RKO (cell line): ENCODE measurements at regions not wholly inside any gene's neighbourhood (a gene's known extent, or its start where the extent isn't known, plus 50 kb on each side); places are given as distances from the start of the nearest gene placed in this dataset.

ENCODE experiments used
- DNase-seq: peaks from one replicate; pipeline ENCODE4 v3.0.0-alpha.2; 2016; ENCODE audit warnings: low spot score

DNA sequence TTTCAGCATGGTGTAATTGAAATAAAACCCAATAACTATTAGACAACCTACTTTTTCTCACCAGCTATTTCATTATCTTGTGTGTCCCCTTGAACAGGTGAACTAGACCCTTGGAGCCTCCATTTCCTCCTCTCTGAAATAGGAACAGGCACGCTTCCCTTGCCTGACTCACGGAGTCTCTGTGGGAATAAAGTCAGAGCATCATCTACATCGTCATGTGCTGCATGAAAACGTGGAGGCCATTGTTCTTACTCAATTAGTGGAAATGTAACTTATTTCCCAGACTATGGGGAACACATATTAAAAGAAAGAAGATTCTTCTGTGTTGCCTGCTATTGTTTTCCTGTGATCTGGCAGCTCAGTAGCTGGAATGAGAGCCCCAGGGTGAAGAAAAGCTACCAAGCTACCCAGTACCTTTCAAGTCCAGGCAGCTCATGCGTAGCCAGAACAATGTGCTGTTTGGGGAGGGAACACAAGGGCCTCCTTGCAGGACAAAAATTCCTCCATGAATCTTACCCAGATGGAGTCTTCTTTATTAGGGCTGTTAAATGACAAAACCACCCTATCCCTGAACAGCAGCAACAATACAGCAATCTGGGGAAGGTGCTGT lies 59.8 kb downstream of the SOX11 start:
- no peak for DNase-seq

DNA sequence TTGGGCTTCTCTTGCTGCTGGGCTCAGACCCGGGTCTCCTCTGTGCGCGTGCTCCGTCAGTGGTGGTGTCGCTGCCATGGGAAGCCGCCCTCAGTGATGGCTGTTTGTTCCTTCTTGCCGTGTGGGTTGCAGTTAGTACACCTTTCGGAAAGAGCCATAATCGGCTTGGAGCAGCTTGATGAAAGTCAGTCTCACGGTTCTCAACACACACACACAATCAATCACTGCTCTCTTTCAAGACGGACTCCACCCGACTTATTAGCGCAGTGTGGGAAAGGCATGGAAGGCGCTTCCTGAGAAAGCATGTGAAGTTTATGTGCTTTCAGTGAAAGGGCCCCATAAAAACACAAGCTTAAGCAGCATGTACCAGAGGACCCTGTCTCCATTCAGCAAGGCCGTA lies 64.1 kb downstream of the SOX11 start:
- DNase-seq: no peak

- DNase-seq: no peak
These were observed 66.2 kb downstream of the SOX11 start for GRCh38 chr2:5758346-5758745.

- no peak for DNase-seq
These were observed 67.8 kb downstream of the SOX11 start for GRCh38 chr2:5759949-5760348.

DNA sequence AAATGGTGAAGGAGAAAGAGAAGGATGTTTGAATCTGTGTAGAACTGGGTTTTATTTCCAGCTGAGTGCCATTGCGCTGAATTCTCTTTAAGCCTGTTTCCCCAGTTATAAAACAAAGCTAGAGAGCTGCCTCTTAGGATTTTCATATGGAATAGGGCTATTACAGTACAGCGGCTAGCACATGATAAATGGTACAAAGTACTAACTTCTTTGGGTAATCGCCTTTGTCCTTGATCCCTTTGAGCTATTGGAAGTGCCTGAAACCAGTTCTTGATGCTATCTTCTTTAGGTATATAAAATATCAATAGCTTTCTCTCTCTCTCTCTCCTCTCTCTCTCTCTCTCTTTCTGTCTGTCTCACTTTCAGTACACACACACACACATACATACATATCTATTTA lies 71.3 kb downstream of the SOX11 start:
- no peak for DNase-seq

DNA sequence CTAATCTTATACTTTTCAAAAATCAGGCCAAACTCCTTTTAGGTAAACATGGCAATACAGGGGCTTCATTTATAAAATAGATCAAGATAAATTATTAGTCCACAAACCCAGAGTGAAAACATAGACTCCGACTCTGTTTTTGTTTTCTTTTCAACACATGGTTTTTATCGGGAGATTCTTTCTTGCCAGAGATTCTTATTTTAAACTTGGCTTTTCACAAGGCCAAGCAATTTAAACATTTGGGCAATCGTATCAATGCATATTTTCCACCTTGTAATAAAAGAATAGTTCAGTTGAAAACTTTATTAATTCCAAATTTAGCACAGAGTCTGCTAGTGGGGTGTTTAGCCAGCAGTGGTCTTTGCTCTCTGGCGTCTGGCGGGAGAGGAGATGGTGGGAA lies 71.9 kb downstream of the SOX11 start:
- no peak for DNase-seq

DNA sequence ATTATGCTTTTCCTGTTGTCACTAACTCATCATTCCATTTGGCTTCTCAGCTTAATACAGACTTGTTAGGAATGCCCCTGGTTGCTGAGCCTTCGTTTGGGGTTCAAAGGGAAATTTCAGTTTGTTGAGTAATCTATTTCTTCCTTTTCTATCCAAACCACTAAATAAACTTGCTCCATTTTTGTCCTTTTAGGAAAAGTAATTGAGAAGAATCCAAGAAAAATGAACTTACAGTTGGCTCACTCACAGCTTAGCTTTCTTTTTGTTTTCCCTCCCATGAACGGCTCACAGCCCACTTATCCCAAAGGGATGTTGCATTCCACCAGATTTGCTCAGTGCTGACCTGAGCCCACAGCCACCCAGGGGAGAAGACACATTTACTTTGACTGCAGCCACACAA lies 73.9 kb downstream of the SOX11 start:
- no peak for DNase-seq

DNA sequence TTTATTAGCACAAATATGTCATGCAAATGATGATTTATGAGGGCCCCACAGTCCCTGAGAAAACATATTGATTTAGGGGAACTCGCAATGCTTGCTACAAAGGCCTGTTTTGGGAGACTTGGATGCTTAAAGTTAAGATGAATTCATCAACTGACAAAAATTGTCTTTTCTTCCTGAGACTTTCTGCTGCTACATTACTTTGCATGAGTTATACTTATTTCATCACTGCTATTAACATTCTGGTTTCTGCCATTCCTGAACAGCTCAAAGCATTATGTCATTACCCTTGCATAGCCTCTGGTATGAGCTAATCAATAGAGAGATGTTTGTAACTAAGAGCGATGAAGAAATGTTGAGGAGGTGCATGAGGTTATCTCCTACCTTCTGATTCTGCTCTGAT lies 74.4 kb downstream of the SOX11 start:
- no peak for DNase-seq

- no peak for DNase-seq
These were observed 84.9 kb downstream of the SOX11 start for GRCh38 chr2:5777131-5777535.

- DNase-seq: no peak
These were observed 89.5 kb downstream of the SOX11 start for GRCh38 chr2:5781679-5782078.

GRCh38 chr2:5782103-5782502 lies 89.9 kb downstream of the SOX11 start:
- no peak for DNase-seq

- no peak for DNase-seq
These were observed 96.3 kb downstream of the SOX11 start for GRCh38 chr2:5788447-5788846.

DNA sequence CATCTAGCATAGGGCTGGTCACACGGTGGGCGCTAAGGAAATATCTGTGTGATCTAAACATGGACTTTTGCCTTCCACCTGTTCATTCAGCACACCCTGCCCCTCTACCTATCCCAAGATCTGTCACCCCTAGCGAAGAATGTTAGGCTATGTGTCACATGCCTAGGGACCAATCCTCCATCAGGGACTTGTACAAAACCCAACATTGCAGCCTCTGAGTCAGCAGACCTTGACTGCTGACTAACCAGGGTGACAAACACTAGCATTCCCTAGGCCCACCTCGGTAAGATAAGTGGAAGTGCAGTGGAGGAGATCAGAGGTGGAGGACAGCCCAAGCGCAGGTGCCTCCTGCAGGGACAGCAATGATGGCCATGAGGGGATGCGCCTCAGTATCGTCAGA lies 99.2 kb downstream of the SOX11 start:
- DNase-seq: no peak

- DNase-seq: no peak
These were observed 101.8 kb downstream of the SOX11 start for GRCh38 chr2:5794012-5794411.

- peak; percentile 21 for DNase-seq
These were observed 105.9 kb downstream of the SOX11 start for GRCh38 chr2:5798084-5798483.

- no peak for DNase-seq
These were observed 107.2 kb downstream of the SOX11 start for GRCh38 chr2:5799348-5799747.

DNA sequence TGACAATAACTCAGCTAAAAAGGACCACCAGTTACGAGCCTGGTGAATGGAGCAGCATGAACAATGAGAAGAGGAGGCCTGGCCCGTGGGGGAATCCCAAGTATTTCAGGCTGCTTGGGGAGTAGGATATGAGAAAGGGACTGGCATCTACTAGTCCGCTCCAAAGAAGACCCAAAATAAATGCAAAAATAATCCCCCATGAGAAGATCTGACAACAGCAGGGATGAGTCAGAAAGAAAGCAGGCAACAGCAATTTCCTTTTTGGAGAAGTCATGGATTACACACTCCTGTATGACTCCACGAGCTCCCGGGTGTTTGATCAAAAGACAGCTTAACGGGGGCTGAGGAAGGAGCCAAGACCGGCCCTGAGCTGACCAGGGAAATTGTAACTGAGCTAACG lies 111.4 kb downstream of the SOX11 start:
- DNase-seq: peak; percentile 39

- no peak for DNase-seq
These were observed 126.9 kb downstream of the SOX11 start for GRCh38 chr2:5818961-5819600.

- DNase-seq: no peak
These were observed 131.9 kb downstream of the SOX11 start for GRCh38 chr2:5824126-5824525.

DNA sequence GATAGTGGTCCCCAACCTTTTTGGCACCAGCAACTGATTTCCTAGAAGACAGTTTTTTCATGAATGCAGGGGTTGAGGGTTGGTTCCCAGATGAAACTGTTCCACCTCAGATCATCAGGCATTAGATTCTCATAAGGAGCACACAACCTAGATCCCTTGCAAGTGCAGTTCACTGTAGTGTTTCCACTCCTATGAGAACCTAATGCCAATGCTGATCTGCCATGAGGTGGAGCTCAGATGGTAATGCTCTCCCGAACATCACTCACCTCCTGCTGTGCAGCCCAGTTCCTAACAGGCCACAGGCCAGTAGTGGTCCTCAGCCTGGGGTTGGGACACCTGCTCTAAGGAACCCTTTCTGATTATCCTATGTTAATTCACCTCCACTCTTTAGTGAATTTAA lies 133.5 kb downstream of the SOX11 start:
- no peak for DNase-seq

GRCh38 chr2:5826979-5827655 lies 134.9 kb downstream of the SOX11 start:
- DNase-seq: no peak

GRCh38 chr2:5834501-5834900 lies 142.3 kb downstream of the SOX11 start:
- no peak for DNase-seq

- no peak for DNase-seq
These were observed 147.4 kb downstream of the SOX11 start for GRCh38 chr2:5839550-5839949.

GRCh38 chr2:5841126-5841525 lies 148.9 kb downstream of the SOX11 start:
- DNase-seq: no peak
